MM.1S (cell line): ENCODE measurements at regions not wholly inside any gene's neighbourhood (a gene's known extent, or its start where the extent isn't known, plus 50 kb on each side); places are given as distances from the start of the nearest gene placed in this dataset.

Experiments
- DNase-seq: peaks from one replicate; pipeline ENCODE4 v3.0.0-alpha.2; 2015
- H2AFZ ChIP-seq: fragments of 300-600 bp; sonication (generic); 2 replicates; pipeline ENCODE4 v1.6.0; 2016; ENCODE audit warnings: antibody characterized with exemption, low read length
- H3F3A ChIP-seq: fragments of 300-600 bp; sonication (generic); 2 replicates; pipeline ENCODE4 v1.6.1; 2016; ENCODE audit warnings: mild to moderate bottlenecking, antibody characterized with exemption, low read length, moderate library complexity, mixed read lengths; ENCODE audit not compliant: insufficient read depth
- H3K27ac ChIP-seq: fragments of 300-600 bp; sonication (generic); 2 replicates; pipeline ENCODE4 v1.5.1; 2016; ENCODE audit warnings: mild to moderate bottlenecking, low read length
- H3K27me3 ChIP-seq: fragments of 300-600 bp; sonication (generic); replicated peaks from 2 replicates; pipeline ENCODE4 v1.6.0; 2016; ENCODE audit warnings: low read length; ENCODE audit not compliant: insufficient read depth
- H3K36me3 ChIP-seq: fragments of 300-600 bp; sonication (generic); replicated peaks from 2 replicates; pipeline ENCODE4 v1.6.1; 2016; ENCODE audit warnings: mild to moderate bottlenecking, low read length, mixed read lengths; ENCODE audit not compliant: insufficient read depth
- H3K4me1 ChIP-seq: fragments of 300-600 bp; sonication (generic); 2 replicates; pipeline ENCODE4 v1.6.1; 2016; ENCODE audit warnings: low read length, mixed read lengths
- H3K4me2 ChIP-seq: fragments of 300-600 bp; sonication (generic); 2 replicates; pipeline ENCODE4 v1.6.0; 2016; ENCODE audit warnings: low read depth, low read length
- H3K4me3 ChIP-seq: fragments of 300-600 bp; sonication (generic); 2 replicates; pipeline ENCODE4 v1.5.1; 2016; ENCODE audit warnings: low read length, mixed read lengths
- H3K79me2 ChIP-seq: fragments of 300-600 bp; sonication (generic); 2 replicates; pipeline ENCODE4 v1.6.1; 2016; ENCODE audit warnings: mixed run types, low read length, mixed read lengths
- H3K9ac ChIP-seq: fragments of 300-600 bp; sonication (generic); 2 replicates; pipeline ENCODE4 v1.6.1; 2016; ENCODE audit warnings: low read length, mixed read lengths
- H3K9me2 ChIP-seq: fragments of 300-600 bp; sonication (generic); replicated peaks from 2 replicates; pipeline ENCODE4 v1.6.1; 2016; ENCODE audit warnings: mild to moderate bottlenecking, low read length, mixed read lengths; ENCODE audit not compliant: insufficient read depth
- H3K9me3 ChIP-seq: fragments of 300-600 bp; sonication (generic); replicated peaks from 2 replicates; pipeline ENCODE4 v1.6.1; 2016; ENCODE audit warnings: mild to moderate bottlenecking, low read length, mixed read lengths; ENCODE audit not compliant: insufficient read depth
- H4K20me1 ChIP-seq: fragments of 300-600 bp; sonication (generic); 2 replicates; pipeline ENCODE4 v1.6.1; 2016; ENCODE audit warnings: mild to moderate bottlenecking, low read length, moderate library complexity, mixed read lengths; ENCODE audit not compliant: insufficient read depth
- CTCF ChIP-seq: fragments of 300-600 bp; sonication (generic); IDR thresholded peaks from 2 replicates; pipeline ENCODE4 v1.5.1; 2016; ENCODE audit warnings: antibody characterized with exemption, low read length, mixed read lengths
- EZH2 ChIP-seq: fragments of 300-600 bp; sonication (generic); optimal IDR thresholded peaks from 2 replicates; pipeline ENCODE3; 2017; ENCODE audit warnings: low read depth, mild to moderate bottlenecking, antibody characterized with exemption, low read length, mixed read lengths
- EZH2phosphoT487 ChIP-seq: fragments of 300-600 bp; sonication (generic); IDR thresholded peaks from 2 replicates; pipeline ENCODE4 v1.6.1; 2018; ENCODE audit warnings: antibody characterized with exemption, low read length

GRCh38 chr12:28604240-28604639 lies 414.0 kb downstream of the CCDC91 start:
- Histone ChIP-seq H3K9me2 (no peaks in the 10 kb centered on the region), H3F3A (no peaks in the 10 kb centered on the region), H3K4me1 (no peaks in the 10 kb centered on the region), H3K79me2 (no peaks in the 10 kb centered on the region), H3K9me3 (no peaks in the 10 kb centered on the region), H3K4me3 (no peak overlapping the region), H4K20me1 (no peaks in the 10 kb centered on the region), H3K27ac (no peak overlapping the region), H3K27me3 (no peaks in the 10 kb centered on the region), H3K36me3 (no peaks in the 10 kb centered on the region), H3K4me2 (no peak overlapping the region), H2AFZ (no peak overlapping the region), H3K9ac (no peak overlapping the region)
- no peak for DNase-seq
- no peak for TF ChIP-seq EZH2phosphoT487
- no peak for TF ChIP-seq EZH2
- no peak for TF ChIP-seq CTCF

- Histone ChIP-seq H3K4me1 (no peaks in the 10 kb centered on the region), H3K79me2 (no peaks in the 10 kb centered on the region), H3K27me3 (no peaks in the 10 kb centered on the region), H3K36me3 (no peaks in the 10 kb centered on the region), H3K9me2 (no peaks in the 10 kb centered on the region), H3F3A (no peaks in the 10 kb centered on the region), H3K4me3 (no peak overlapping the region), H4K20me1 (no peaks in the 10 kb centered on the region), H2AFZ (no peak overlapping the region), H3K4me2 (no peak overlapping the region), H3K9ac (no peak overlapping the region), H3K9me3 (no peaks in the 10 kb centered on the region), H3K27ac (no peak overlapping the region)
- TF ChIP-seq CTCF = no peak
- no peak for TF ChIP-seq EZH2
- TF ChIP-seq EZH2phosphoT487 = no peak
- DNase-seq = no peak
Observed at GRCh38 chr12:28606967-28607557, 416.8 kb downstream of the CCDC91 start.

- H4K20me1 ChIP-seq = no peaks in the 10 kb centered on the region
- no peak overlapping the region for H2AFZ ChIP-seq
- no peaks in the 10 kb centered on the region for H3F3A ChIP-seq
- H3K4me3 ChIP-seq = no peak overlapping the region
- TF ChIP-seq EZH2phosphoT487 (no peak), EZH2 (no peak), CTCF (no peak)
- no peaks in the 10 kb centered on the region for H3K9me3 ChIP-seq
- DNase-seq = no peak
- H3K9me2 ChIP-seq = no peaks in the 10 kb centered on the region
- H3K27ac ChIP-seq = no peak overlapping the region
- H3K9ac ChIP-seq = no peak overlapping the region
- no peaks in the 10 kb centered on the region for H3K27me3 ChIP-seq
- H3K79me2 ChIP-seq = no peaks in the 10 kb centered on the region
- no peaks in the 10 kb centered on the region for H3K36me3 ChIP-seq
- H3K4me2 ChIP-seq = no peak overlapping the region
- no peaks in the 10 kb centered on the region for H3K4me1 ChIP-seq
Observed at GRCh38 chr12:28610401-28611114, 420.3 kb downstream of the CCDC91 start.
